ENCODE measurements at regions not wholly inside any gene's neighbourhood (a gene's known extent, or its start where the extent isn't known, plus 50 kb on each side); places are given as distances from the start of the nearest gene placed in this dataset.

GRCh38 chr2:128773641-128774319, 455.1 kb upstream of the HS6ST1 start:
- Histone ChIP-seq H3K36me3 (ENCODE audit: control insufficient read depth in 2 of 2, insufficient read depth in 2 of 2, low read length in 1 of 2) (no peaks in the 10 kb centered on the region), H3K9me3 (ENCODE audit: control insufficient read depth in 2 of 2, insufficient read depth in 1 of 2, low read length in 1 of 2) (no peaks in the 10 kb centered on the region)
- no peak for DNase-seq (ENCODE audit: low read depth in 6 of 9, low spot score in 9 of 9)

GRCh38 chr2:128774320-128775216, 455.9 kb upstream of the HS6ST1 start:
- H3K27me3 ChIP-seq (ENCODE audit: control insufficient read depth in 2 of 2, insufficient read depth in 1 of 2, low read length in 1 of 2), result no peaks in the 10 kb centered on the region
- 96% methylated on average over 7 of the region's 7 CpGs for WGBS
- H3K4me3 ChIP-seq (ENCODE audit: low read length in 2 of 2), result no peak overlapping the region
- no peak for DNase-seq (ENCODE audit: low read depth in 6 of 9, low spot score in 9 of 9)
- H3K36me3 ChIP-seq (ENCODE audit: control insufficient read depth in 2 of 2, insufficient read depth in 2 of 2, low read length in 1 of 2), result no peaks in the 10 kb centered on the region
- no peaks in the 10 kb centered on the region for H3K4me1 ChIP-seq (ENCODE audit: control insufficient read depth in 2 of 2, insufficient read depth in 2 of 2, low read length in 2 of 2)
- H3K27ac ChIP-seq (ENCODE audit: low read depth in 1 of 2, low read length in 1 of 2), result no peak overlapping the region
- no peaks in the 10 kb centered on the region for H3K9me3 ChIP-seq (ENCODE audit: control insufficient read depth in 2 of 2, insufficient read depth in 1 of 2, low read length in 1 of 2)

More at GRCh38 chr2:128773641-128774319, 455.1 kb upstream of the HS6ST1 start:
- Histone ChIP-seq H3K4me3 (ENCODE audit: low read length in 2 of 2) (no peak overlapping the region), H3K4me1 (ENCODE audit: control insufficient read depth in 2 of 2, insufficient read depth in 2 of 2, low read length in 2 of 2) (no peaks in the 10 kb centered on the region), H3K27me3 (ENCODE audit: control insufficient read depth in 2 of 2, insufficient read depth in 1 of 2, low read length in 1 of 2) (no peaks in the 10 kb centered on the region), H3K27ac (ENCODE audit: low read depth in 1 of 2, low read length in 1 of 2) (no peak overlapping the region)
- 95% methylated on average over 16 of the region's 16 CpGs for WGBS

- H3K4me3 ChIP-seq (ENCODE audit: low read length in 2 of 2), result no peak overlapping the region
- H3K4me1 ChIP-seq (ENCODE audit: control insufficient read depth in 2 of 2, insufficient read depth in 2 of 2, low read length in 2 of 2), result no peaks in the 10 kb centered on the region
- 98% methylated on average over 10 of the region's 10 CpGs for WGBS
- H3K36me3 ChIP-seq (ENCODE audit: control insufficient read depth in 2 of 2, insufficient read depth in 2 of 2, low read length in 1 of 2), result no peaks in the 10 kb centered on the region
- DNase-seq (ENCODE audit: low read depth in 6 of 9, low spot score in 9 of 9), result no peak
- H3K27ac ChIP-seq (ENCODE audit: low read depth in 1 of 2, low read length in 1 of 2), result no peak overlapping the region
- H3K9me3 ChIP-seq (ENCODE audit: control insufficient read depth in 2 of 2, insufficient read depth in 1 of 2, low read length in 1 of 2), result no peaks in the 10 kb centered on the region
- no peaks in the 10 kb centered on the region for H3K27me3 ChIP-seq (ENCODE audit: control insufficient read depth in 2 of 2, insufficient read depth in 1 of 2, low read length in 1 of 2)
Observed at GRCh38 chr2:128775217-128775913, 456.7 kb upstream of the HS6ST1 start.

DNA sequence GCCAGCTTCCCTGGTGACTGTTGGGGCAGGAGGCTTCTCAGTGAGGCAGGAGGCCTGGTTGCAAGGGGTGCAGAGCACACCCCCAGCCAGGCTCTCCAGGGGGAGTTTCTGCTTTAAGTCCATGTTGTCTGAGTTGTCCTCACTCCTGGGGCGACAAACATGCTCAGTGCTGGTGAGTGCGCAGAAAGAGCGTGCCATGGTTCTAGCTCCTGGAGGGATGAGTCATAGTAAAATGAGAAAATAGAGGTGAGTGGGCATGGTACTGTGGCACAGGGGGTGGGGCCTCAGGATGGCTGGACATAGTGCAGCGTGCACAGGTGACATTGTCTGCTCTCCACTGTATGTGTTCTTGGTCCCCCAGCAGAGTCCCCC, 457.2 kb upstream of the HS6ST1 start:
- H3K4me1 ChIP-seq (ENCODE audit: control insufficient read depth in 2 of 2, insufficient read depth in 2 of 2, low read length in 2 of 2), result no peaks in the 10 kb centered on the region
- no peak overlapping the region for H3K27ac ChIP-seq (ENCODE audit: low read depth in 1 of 2, low read length in 1 of 2)
- H3K36me3 ChIP-seq (ENCODE audit: control insufficient read depth in 2 of 2, insufficient read depth in 2 of 2, low read length in 1 of 2), result no peaks in the 10 kb centered on the region
- WGBS, result over 99% methylated on average over 4 of the region's 4 CpGs
- H3K27me3 ChIP-seq (ENCODE audit: control insufficient read depth in 2 of 2, insufficient read depth in 1 of 2, low read length in 1 of 2), result no peaks in the 10 kb centered on the region
- H3K4me3 ChIP-seq (ENCODE audit: low read length in 2 of 2), result no peak overlapping the region
- no peak for DNase-seq (ENCODE audit: low read depth in 6 of 9, low spot score in 9 of 9)
- no peaks in the 10 kb centered on the region for H3K9me3 ChIP-seq (ENCODE audit: control insufficient read depth in 2 of 2, insufficient read depth in 1 of 2, low read length in 1 of 2)

DNA sequence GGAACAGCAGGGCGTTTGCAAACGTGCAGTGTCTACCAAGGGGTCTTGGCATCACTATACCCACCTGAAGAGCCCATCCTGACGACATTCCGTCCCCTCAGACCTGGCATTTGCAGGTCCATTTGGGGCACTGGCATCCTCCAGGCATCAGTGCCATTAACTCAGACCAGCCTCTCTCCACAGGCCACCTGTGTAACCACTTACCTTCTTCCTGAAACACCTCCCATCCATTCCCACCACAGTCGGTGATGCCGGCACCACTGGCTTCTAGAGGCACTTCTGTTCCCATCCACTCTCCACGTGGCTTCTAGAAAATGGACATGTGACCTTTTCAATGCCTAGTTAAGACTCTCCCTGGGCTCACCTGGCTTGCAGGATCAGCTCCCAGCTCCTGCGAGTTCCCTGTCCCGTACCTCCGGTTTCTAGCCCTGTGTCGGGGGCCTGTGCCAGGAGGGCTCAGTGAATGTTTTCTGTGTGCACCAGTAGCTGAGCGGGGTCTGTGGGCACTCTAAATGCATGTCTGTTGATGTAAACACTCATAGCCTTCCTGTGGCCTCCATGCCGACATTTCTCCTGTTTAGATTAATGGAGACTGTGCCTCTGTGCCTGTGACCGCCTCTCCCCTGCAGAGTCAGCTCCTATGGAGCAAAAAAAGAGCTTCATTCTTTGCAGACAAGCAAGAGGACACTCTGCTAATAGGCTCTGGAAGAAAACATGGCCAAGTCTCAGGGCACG, 458.0 kb upstream of the HS6ST1 start:
- Histone ChIP-seq H3K36me3 (ENCODE audit: control insufficient read depth in 2 of 2, insufficient read depth in 2 of 2, low read length in 1 of 2) (no peaks in the 10 kb centered on the region), H3K4me1 (ENCODE audit: control insufficient read depth in 2 of 2, insufficient read depth in 2 of 2, low read length in 2 of 2) (no peaks in the 10 kb centered on the region), H3K4me3 (ENCODE audit: low read length in 2 of 2) (no peak overlapping the region), H3K27me3 (ENCODE audit: control insufficient read depth in 2 of 2, insufficient read depth in 1 of 2, low read length in 1 of 2) (no peaks in the 10 kb centered on the region), H3K27ac (ENCODE audit: low read depth in 1 of 2, low read length in 1 of 2) (no peak overlapping the region), H3K9me3 (ENCODE audit: control insufficient read depth in 2 of 2, insufficient read depth in 1 of 2, low read length in 1 of 2) (no peaks in the 10 kb centered on the region)
- DNase-seq (ENCODE audit: low read depth in 6 of 9, low spot score in 9 of 9), result no peak
- 94% methylated on average over 15 of the region's 15 CpGs for WGBS

- Histone ChIP-seq H3K9me3 (ENCODE audit: control insufficient read depth in 2 of 2, insufficient read depth in 1 of 2, low read length in 1 of 2) (no peaks in the 10 kb centered on the region), H3K27me3 (ENCODE audit: control insufficient read depth in 2 of 2, insufficient read depth in 1 of 2, low read length in 1 of 2) (no peaks in the 10 kb centered on the region), H3K4me3 (ENCODE audit: low read length in 2 of 2) (no peak overlapping the region), H3K36me3 (ENCODE audit: control insufficient read depth in 2 of 2, insufficient read depth in 2 of 2, low read length in 1 of 2) (no peaks in the 10 kb centered on the region), H3K4me1 (ENCODE audit: control insufficient read depth in 2 of 2, insufficient read depth in 2 of 2, low read length in 2 of 2) (no peaks in the 10 kb centered on the region), H3K27ac (ENCODE audit: low read depth in 1 of 2, low read length in 1 of 2) (no peak overlapping the region)
- no peak for DNase-seq (ENCODE audit: low read depth in 6 of 9, low spot score in 9 of 9)
- WGBS, result 94% methylated on average over 20 of the region's 20 CpGs
Observed at GRCh38 chr2:128777196-128778035, 458.7 kb upstream of the HS6ST1 start.

DNA sequence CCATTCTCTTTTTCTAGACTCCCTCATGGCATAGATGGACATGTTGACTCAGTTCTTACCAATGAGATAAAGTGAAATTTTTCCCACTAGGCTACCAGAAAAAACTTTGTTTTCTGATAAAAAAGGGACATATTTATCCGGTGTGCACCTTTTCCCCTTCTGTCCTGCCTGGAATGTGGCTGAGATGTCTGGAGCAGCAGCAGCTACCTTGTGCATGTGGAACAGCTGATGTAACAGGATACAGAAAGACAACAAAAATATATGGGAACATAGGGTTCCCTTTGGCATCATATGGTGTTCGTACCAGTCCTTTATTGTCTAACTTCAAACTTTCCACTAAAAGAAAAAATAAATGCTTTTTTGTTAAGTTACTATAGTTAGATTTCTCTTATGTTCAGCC, 460.2 kb upstream of the HS6ST1 start:
- H3K4me1 ChIP-seq (ENCODE audit: control insufficient read depth in 2 of 2, insufficient read depth in 2 of 2, low read length in 2 of 2), result no peaks in the 10 kb centered on the region
- no peak overlapping the region for H3K27ac ChIP-seq (ENCODE audit: low read depth in 1 of 2, low read length in 1 of 2)
- H3K9me3 ChIP-seq (ENCODE audit: control insufficient read depth in 2 of 2, insufficient read depth in 1 of 2, low read length in 1 of 2), result no peaks in the 10 kb centered on the region
- H3K4me3 ChIP-seq (ENCODE audit: low read length in 2 of 2), result no peak overlapping the region
- no peaks in the 10 kb centered on the region for H3K27me3 ChIP-seq (ENCODE audit: control insufficient read depth in 2 of 2, insufficient read depth in 1 of 2, low read length in 1 of 2)
- 98% methylated on average over 2 of the region's 2 CpGs for WGBS
- H3K36me3 ChIP-seq (ENCODE audit: control insufficient read depth in 2 of 2, insufficient read depth in 2 of 2, low read length in 1 of 2), result no peaks in the 10 kb centered on the region
- DNase-seq (ENCODE audit: low read depth in 6 of 9, low spot score in 9 of 9), result no peak

GRCh38 chr2:128779301-128780095, 460.8 kb upstream of the HS6ST1 start:
- H3K27me3 ChIP-seq (ENCODE audit: control insufficient read depth in 2 of 2, insufficient read depth in 1 of 2, low read length in 1 of 2), result no peaks in the 10 kb centered on the region
- DNase-seq (ENCODE audit: low read depth in 6 of 9, low spot score in 9 of 9), result no peak
- 98% methylated on average over 9 of the region's 9 CpGs for WGBS

More at GRCh38 chr2:128779301-128780095, 460.8 kb upstream of the HS6ST1 start:
- H3K4me3 ChIP-seq (ENCODE audit: low read length in 2 of 2), result no peak overlapping the region
- no peaks in the 10 kb centered on the region for H3K4me1 ChIP-seq (ENCODE audit: control insufficient read depth in 2 of 2, insufficient read depth in 2 of 2, low read length in 2 of 2)
- H3K9me3 ChIP-seq (ENCODE audit: control insufficient read depth in 2 of 2, insufficient read depth in 1 of 2, low read length in 1 of 2), result no peaks in the 10 kb centered on the region
- H3K36me3 ChIP-seq (ENCODE audit: control insufficient read depth in 2 of 2, insufficient read depth in 2 of 2, low read length in 1 of 2), result no peaks in the 10 kb centered on the region
- no peak overlapping the region for H3K27ac ChIP-seq (ENCODE audit: low read depth in 1 of 2, low read length in 1 of 2)

Measured in thymus (tissue), 11 donors.